ENCODE measurements at regions not wholly inside any gene's neighbourhood (a gene's known extent, or its start where the extent isn't known, plus 50 kb on each side); places are given as distances from the start of the nearest gene placed in this dataset.

DNA sequence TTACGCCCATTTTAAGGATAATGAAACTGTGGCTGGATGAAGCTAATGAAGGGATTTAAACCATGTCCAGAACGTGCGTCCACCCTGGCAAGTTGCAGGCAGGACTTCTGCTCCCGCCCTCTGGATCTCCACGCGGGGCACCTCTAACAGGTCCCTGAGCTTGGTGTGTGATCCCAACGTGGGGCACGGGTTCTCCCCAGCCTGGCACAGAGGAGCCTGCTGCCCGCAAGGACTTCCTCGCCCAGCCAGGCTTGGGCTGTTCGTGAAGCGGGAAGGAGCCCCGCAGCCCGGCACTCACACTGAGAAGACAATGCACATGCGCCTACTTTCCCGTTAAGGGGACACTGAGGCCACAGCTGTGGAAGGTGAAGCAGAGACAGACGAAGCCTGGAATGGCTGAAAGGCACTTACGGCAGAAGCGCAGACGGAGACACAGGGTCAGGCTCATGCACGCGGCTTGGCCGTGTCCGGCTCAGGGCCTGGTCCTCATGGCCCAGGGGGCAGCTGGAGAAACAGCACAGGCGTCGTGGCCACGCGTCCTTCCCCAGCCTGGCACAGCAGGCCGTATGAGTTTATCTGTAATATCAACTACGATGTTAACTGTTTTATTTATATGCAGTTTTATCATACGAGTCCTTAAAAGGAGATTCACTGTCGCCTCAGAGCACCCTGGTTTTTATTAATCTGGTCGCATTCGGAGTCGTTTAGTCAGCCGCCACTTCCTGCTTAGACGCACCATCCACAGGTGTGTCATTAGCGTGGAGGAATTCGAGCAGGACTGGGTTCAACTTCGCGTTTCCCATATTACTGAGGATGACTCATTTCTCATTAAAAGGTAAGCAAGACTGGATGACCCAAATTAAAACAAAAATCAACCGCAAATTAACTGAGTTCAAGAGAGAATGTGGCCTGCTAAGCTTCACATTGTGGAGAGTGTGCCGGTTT lies 835.9 kb downstream of the GALR1 start:
- no peak for DNase-seq

DNA sequence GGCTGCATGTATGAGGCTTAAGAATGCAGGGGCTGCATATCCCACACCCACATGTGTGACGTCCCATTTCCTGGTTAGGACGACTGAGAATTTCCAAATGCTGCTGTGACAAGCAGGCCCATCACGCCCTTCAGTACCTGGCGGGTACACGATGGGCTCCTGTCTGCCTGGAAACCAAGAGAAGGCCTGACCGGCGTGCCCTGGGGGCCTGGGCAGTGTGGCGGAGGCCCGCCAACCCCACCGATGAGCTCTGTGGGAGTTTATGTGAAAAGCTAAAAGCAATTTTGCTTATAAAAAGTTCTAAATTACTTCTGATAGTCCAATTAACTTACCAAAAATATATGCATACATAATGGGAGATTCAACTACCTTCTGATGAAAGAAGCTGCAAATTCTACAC lies 837.3 kb downstream of the GALR1 start:
- no peak for DNase-seq

DNA sequence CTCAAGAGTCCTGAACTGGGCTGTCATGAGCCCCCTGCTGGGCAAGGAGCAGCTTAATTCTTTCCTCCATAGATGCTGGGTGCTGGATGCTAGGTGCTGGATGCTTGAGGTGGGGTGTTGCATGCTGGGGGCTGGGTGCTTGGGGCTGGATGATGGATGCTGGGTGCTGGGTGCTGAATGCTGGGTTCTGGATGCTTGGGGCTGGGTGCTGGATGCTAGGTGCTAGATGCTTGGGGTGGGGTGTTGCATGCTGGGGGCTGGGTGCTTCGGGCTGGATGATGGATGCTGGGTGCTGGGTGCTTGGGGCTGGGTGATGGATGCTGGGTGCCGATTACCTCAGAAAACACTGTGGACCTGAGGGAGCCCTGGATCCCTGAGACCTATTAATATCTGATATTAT lies 837.7 kb downstream of the GALR1 start:
- no peak for DNase-seq

DNA sequence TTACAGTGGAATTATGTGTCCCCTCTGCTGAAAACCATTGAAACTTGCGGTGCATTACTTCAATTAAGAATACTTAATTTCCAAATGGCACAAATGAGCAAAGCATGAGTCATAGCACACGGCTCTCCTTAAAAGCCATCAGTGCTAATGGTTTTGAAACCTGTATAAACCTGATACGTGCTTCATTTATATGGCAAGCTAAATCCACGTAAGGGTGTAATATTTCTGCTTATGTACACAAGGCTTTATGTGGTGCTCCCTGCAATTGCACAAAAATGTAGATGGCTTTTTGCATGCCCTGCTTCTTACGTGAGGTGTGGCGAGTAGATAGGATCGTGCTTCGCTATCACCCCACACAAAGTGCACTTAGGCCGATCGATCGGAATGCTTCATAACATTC lies 840.9 kb downstream of the GALR1 start:
- DNase-seq = no peak

DNA sequence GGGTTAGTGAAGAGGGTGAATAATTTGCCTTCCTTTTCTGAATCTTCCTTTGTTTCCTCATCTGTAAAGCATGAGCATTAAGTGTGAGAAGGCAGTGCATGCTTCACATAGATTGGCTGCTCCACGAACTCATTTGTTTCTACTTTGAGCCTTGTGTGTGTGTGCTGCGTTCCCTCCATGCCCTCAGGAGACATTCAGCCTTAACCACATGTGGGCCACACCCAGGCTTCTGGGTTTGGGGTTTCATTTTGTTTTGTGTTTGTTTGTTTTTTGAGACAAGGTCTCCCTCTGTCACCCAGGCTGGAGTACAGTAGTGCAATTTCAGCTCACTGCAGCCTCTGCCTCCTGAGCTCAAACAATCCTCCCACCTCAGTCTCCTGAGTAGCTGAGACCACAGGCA lies 843.3 kb downstream of the GALR1 start:
- DNase-seq = no peak

DNA sequence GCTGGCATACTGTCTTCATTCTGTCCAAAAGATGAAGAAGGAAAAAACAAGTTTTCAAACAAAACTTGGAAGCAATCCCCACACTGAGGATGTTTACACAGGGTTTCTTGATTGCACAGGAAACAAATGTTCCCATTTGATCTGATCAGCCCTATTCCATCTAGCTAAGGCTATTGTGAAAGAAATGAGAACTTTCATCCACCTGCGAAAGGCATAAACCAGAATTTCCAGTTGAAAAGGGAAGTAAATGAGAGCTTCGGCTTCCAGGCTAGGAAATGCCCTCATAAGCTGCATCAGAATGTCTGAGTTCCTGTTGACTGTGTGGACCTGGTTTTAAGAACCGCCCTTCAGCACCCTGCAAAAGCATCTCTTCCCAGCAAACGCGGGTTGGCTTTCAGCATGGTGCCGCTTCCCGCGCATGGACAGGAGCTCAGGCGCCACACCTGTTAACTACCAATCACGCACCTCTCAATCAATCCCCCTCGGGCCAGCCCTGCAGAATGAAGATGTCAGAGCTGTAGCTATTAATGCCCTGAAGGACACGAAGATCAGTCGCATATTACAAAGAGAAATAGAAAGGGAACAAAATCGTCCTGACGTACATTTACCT lies 850.4 kb downstream of the GALR1 start:
- DNase-seq = no peak

DNA sequence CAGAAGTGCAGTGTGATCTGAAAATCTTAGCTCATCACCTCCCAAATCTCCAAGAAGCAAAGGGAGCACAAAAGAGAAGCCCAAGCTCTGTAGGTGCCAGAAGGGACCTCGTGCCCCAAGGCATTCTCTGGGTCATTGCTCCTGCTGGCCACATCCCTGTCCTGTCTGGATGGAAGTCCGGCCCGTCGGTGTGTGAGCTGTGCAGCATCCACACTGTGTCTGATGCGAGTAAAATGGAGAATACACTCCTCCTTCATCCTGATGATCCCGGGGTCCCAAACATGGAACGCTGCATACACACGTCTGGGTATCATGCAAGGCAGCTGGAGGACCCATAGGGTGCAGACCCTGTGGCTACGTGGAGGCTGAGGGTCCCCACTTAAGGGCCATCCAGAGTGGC lies 851.4 kb downstream of the GALR1 start:
- DNase-seq = no peak

DNA sequence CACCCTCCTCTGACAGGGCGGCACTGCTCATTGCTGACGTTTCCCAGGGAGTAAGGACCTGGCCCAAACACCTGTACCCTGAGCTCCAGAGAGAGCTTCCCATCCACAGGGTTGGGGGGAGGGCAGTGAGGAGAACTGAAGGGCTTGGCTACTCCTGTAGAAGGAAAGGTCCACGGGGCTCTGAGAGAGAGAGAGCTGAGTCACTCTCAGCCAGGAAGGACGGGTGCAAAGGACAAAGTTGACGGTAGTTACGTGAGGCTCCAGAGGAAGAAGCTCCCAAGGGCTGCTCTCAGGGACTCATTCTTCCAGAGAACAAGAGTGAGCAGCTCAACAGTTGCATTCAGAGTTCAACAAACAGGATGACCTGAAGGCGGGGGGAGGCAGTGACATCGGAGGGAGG lies 852.5 kb downstream of the GALR1 start:
- no peak for DNase-seq

DNA sequence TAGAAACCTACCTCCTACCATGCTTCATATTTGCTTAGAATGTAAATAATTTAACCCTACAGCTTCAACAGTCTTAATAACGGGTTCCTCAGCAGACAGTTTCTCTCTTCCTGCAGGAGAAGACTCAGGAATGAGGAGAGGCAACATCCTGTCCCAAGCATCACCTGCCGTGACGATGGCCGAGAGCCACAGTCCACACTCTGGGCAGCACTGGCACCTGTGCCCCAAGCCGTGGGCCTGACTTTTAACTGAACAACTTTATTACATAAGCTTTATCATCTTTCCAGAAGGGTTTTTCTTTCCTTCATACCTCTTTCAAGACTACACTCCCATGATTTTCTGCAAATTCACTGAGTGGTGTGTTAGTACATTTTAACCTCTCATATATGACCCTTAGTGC lies 856.0 kb downstream of the GALR1 start:
- DNase-seq = no peak

DNA sequence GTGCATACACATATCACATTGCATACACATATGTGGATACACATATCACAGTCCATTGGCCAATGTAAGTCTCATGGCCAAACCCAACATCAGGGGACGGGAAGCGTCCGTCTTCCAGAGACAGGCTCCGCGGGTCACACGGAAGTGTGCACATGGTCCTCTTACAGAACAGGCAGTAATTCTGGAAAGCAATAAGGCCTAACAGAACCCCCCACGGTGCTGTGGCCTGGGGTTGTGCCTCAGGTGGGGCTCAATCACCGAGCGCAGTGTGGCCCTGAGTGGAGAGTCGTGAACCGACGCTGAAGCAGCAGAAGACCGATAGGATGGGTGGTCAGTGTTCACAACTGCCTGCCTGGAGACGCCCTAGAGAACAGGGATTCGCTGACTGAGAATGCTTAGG lies 857.3 kb downstream of the GALR1 start:
- DNase-seq = no peak

DNA sequence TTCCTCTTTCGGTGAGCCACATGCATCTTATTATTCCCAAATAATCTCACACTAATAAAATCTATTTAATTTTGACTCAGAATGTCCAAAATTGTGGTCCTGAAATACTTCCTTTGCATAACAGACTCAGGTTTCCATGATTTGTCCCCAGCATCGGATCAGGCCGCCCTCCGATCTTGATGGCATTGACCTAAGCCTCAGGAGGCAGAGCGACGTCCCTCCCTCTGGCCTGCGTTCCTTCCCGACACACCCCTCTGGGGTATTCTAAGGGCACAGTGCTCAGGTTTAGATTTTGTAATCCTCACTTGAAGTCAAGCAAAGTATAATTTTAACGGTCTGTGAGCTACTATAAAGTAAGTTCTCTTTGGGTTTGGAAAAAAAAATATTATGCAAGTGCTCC lies 857.7 kb downstream of the GALR1 start:
- DNase-seq = no peak

DNA sequence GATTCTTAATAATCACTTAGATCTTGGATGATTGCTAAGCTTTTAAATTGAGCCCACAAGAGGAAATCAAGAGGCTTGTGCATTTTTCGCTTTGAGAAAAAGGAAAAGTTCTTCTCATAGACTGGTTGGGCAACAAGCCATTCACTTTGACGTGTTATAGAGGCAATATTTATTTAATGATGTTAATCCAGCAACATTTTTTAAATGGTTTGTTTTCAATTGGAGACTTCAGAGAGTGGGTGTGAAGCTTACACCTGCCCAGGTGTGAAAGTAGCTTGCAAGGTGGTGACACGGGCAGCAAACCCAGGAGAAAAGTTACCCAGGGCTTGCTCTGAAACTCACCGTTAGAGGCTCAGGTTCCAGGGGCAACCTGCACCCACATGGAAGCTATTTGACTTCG lies 858.9 kb downstream of the GALR1 start:
- DNase-seq = no peak

DNA sequence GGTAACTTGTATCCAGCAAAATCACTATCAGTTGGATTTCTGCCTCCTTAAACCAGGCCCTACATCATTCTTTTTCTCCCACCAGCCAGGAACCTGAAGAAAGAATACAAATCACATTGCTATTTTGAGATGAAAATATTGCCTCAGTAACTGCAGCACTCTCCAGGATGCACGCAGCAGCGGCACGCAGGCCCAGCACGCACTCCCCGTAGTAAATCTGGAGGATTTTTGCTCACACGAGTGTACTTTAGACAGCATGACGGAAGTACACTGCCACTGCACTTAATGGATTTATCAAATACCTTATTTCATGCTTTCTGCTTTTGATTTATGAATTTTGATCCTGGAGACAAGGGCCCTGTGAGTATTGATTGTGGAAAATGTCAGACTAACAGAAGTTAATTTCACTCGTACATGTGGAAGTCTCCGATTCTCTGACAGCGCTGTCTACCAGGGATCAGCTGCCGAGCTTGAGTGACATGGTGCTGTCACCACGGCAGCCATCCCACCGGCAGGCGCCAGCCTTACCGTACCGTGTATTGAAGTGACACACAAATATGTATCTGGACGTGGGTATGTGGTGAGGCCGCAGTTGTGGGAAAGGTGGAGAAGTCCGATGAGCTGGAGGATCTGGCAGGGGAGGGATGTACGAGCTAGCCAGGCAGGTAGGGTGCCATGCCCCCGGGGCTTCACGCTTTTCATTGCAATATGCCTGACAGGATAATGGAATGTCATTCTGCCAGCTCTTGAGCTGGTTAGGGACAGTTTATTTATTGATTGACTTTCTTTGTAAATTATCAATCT lies 863.7 kb downstream of the GALR1 start:
- no peak for DNase-seq

DNA sequence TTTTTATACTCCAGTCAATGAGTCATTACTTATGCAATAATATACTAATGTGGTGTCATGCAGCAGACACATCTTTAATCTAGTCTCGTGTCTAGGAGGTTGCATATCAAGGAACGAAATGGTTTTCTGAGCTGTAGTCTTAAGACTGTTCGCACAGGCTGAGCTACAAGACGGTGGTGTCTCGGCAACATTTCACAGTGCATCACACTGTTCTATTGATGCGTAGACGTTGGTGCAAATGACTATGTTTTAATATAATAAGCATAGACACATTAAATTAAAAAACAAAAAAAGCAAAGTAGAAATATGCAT lies 864.2 kb downstream of the GALR1 start:
- no peak for DNase-seq

DNA sequence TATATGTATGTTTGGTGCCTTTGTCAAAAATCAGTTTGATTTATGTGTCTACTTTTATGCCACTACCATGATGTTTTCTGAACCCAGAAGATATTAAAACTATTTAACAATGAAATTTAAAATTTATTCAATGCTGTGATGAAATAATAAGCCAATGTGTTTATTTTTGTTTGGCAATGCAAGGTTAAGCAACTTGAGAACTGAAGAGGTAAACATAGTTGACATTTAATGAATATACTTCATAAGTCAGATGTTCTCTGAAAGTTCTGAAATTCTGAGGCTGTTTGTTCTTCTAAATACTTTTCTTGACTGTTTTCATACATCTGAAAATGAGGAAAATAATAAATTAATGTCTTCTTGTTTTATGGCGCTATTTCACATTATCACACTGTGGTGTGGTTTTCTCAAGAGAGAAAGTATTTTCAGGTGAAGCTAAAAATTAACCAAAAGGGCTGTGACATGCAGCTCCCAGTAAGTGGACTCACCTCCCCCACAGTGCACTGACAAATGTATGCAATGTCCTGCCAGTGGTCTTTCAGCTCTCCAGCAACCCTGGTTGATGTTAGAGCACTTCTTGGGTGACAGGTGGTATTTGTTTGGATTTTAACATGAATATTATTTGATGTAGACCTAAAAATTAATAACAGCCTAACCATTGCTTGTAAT lies 863.6 kb upstream of the SALL3 start:
- no peak for DNase-seq

DNA sequence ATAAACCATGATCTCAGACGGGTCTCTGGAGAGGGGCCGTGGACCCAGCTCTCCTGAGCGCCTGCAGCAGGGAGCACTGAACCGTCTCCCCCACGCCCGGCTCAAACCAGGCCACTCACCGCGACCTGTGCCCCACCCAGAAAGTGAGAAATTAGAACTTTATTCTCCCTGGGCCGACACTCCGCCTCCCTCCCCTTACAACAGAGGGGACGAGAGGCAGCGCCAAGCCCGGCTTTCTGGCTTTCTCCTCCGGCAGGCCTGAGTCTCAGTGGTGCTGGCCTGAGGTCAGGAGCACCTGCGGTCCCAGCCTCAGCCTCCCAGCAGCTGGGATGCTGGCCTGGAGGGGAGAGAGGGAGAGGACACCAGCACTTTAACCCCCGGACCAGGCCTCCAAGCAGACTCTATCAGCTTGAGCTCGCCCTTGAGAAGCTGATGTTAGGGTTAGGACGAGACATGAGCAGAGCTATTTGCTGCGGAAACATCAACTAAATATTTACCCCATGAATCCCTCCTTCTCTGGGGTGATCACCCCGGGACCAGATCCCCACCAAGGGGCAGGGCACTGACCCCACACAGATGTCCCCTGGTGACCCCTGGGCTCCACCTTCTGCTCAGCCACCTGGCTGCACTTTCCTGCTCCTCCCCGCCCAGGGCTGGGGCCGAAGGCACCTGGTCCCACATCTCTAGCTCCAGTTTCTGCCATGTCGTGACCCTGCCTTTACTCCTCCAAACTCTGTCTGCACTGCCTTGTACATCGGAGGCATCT lies 856.3 kb upstream of the SALL3 start:
- no peak for DNase-seq

DNA sequence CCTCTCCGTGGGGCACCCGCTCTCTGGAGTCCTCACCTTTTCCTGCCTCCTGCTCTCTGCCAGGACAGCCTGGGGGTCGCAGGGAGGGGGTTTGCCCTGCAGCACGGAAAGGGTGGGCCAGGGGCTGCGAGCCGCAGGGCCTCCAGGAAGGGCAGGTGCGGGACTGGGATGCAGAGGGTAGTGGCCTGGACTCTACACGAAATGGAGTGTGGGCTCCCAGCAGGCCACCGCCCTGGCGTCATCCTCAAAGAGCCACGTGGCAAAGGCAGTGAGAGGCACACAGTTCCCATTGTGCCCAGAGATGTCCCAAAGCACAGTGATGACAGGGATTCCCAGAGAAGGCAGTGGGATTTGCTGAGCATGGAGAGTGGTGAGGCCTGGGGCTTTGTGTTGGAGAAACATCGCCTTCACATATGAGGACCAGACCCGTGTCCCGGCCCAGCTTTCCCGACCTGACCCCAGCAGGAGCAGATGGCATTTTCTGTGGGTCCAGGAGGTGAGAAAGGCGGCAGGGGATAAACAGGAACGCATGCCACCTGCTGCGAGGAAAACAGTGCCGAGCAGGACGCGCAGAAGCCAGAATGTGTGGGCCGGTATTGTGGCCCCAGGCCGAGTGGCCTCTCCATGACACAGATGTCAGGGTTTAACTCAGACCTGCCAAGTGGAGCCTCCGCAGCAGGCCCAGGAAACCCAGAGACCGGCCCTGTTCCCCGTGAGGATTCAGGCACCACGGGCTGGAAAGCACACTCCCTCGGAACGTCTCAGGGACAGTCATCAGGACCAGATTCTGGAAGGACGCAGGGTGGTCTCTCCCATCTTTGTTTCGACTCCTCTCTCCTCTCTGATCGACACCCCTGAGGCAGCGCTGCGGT lies 855.5 kb upstream of the SALL3 start:
- DNase-seq = no peak

DNA sequence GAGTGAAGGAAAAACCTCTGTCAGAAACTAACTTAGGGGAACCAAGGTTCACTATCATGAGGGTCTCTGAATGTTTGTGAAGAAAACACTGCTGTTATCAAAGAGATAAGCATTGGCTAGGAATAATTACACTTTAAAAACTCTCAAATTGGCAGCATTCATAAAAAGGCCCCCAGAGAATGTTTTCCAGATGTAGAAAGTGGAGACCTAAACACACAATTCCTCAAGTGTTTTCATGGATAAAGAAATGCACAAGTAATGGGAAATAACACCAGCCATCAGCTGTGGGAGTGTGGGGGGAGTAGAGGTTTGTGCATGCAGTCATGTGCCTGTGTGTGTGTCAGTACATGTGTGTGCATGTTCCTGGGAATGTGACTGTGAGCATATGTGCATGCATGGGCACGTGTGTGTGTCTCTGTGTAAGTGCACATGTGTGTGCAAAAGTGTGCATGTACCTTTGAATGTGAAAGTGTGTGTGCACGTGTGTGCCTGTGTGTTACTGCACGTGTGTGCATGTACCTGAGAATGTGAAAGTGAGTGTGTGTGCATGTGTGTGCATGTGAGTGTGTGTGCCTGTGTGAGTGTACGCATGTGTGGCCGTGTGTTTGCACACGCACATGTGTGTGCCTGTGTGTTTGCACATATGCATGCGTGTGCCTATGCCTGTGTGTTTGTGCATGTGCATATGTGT lies 854.3 kb upstream of the SALL3 start:
- no peak for DNase-seq

DNA sequence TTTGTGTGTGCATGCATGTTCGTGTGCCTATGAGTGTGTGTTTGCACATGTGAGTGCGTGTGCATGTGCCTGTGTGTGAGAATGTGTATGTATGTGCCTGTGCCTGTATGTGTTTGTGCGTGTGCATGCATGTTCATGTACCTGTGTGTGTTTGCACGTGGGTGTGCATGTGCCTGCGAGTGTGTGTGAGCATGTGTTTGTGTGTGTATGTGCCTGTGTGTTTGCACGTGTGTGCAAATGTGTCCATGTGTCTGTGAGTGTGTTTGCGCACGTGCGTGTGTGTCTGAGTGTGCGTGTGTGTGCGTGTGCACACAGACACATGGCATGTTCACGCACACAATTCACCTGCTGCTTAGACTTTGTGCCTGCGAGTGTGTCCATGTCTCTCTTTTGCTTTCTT lies 853.5 kb upstream of the SALL3 start:
- no peak for DNase-seq

DNA sequence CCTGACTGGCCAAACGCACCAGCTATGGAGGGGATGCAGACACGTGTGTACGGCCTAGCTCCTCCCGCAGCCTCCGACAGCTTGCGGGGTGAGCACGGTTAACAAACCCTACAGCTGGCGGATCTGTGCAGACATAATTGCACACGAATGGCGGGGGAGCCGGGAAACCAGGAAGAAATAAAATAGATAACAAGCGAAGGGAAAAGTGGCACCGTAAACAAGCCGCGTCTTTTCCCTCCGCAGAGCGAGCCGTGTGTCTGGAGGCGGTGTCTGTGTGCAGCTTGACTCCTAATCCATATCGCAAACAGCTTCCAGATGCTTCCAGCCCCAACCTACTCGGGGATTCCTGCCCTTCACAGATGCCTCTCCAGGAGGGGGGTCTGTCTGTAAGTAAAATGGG lies 853.1 kb upstream of the SALL3 start:
- DNase-seq = no peak

DNA sequence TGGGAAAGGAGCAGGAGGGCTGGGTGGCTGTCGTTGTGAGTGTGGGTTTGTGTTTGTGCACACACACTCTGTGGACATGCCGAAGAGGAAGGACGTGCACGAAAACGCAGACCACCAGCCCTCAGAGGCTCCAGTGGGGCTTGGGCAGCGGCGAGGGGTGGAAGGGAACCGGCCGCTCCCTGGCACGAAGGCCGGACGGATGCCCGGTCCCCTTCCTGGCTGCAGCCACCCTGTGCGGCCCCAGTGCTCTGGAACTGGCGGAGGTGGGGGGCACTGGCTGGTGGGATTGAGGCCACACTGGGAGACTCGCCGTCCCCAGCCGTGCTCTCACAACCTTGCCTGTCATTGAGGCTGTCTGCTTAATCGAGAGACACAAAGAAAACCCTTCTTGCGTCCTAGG lies 852.6 kb upstream of the SALL3 start:
- DNase-seq = no peak
